ENCODE measurements at regions not wholly inside any gene's neighbourhood (a gene's known extent, or its start where the extent isn't known, plus 50 kb on each side); places are given as distances from the start of the nearest gene placed in this dataset.

- Histone ChIP-seq H3K27me3 (no peaks in the 10 kb centered on the region), H3K9me3 (peaks cover 0 to 5% (median 0%) of the 10 kb centered on the region in 3 donors), H3K36me3 (replicated peaks in 1 of 2; ENCODE audit: insufficient read depth in 1 of 2, low read depth in 2 of 2) (no peaks in the 10 kb centered on the region), H3K4me3 (no peak overlapping the region), H3K27ac (no peak overlapping the region), H3K4me1 (no peaks in the 10 kb centered on the region)
- peak in 1 of 4 donors; percentile 32 for DNase-seq
- TF ChIP-seq CTCF (IDR thresholded peaks at IDR 0.05) (no peak), POLR2A (IDR thresholded peaks at IDR 0.05) (no peak)
- ATAC-seq = peak; percentile 27
- WGBS, 2 donors = 69 to 70% methylated on average over 10 to 26 of the region's 26 CpGs
- intact Hi-C loops (cut with DNase I) = no loop called here
Measured at GRCh38 chr9:134525841-134526583, 115.6 kb upstream of the COL5A1 start.

GRCh38 chr9:134526584-134527477 is 114.8 kb upstream of the COL5A1 start:
- ATAC-seq = peak; percentile 35
- Histone ChIP-seq H3K27ac (no peak overlapping the region), H3K4me1 (no peaks in the 10 kb centered on the region), H3K27me3 (no peaks in the 10 kb centered on the region), H3K9me3 (peaks cover 0 to 5% (median 0%) of the 10 kb centered on the region in 3 donors), H3K4me3 (no peak overlapping the region), H3K36me3 (replicated peaks in 1 of 2; ENCODE audit: insufficient read depth in 1 of 2, low read depth in 2 of 2) (no peaks in the 10 kb centered on the region)
- WGBS, 2 donors = 53 to 54% methylated on average over 19 of the region's 19 CpGs
- intact Hi-C loops (cut with DNase I) = no loop called here
- TF ChIP-seq CTCF (IDR thresholded peaks at IDR 0.05) (no peak), POLR2A (IDR thresholded peaks at IDR 0.05) (no peak)
- no peak for DNase-seq

- no peaks in the 10 kb centered on the region for H3K4me1 ChIP-seq
- no peak overlapping the region for H3K4me3 ChIP-seq
- no peaks in the 10 kb centered on the region for H3K27me3 ChIP-seq
- H3K9me3 ChIP-seq = peaks cover 0 to 5% (median 0%) of the 10 kb centered on the region in 3 donors
- TF ChIP-seq CTCF (IDR thresholded peaks at IDR 0.05) = no peak
- no peak for TF ChIP-seq POLR2A (IDR thresholded peaks at IDR 0.05)
- H3K27ac ChIP-seq = no peak overlapping the region
- ATAC-seq = no peak
- intact Hi-C loops (cut with DNase I) = no loop called here
- no peak for DNase-seq
- no peaks in the 10 kb centered on the region for H3K36me3 ChIP-seq (replicated peaks in 1 of 2; ENCODE audit: insufficient read depth in 1 of 2, low read depth in 2 of 2)
Measured at GRCh38 chr9:134530724-134531123, 110.9 kb upstream of the COL5A1 start.

GRCh38 chr9:134531220-134531970 is 110.2 kb upstream of the COL5A1 start:
- TF ChIP-seq POLR2A (IDR thresholded peaks at IDR 0.05) (no peak), CTCF (IDR thresholded peaks at IDR 0.05) (no peak)
- WGBS, 2 donors = 46 to 63% methylated on average over 9 of the region's 9 CpGs
- Histone ChIP-seq H3K27me3 (no peaks in the 10 kb centered on the region), H3K9me3 (peaks cover 0 to 5% (median 0%) of the 10 kb centered on the region in 3 donors), H3K36me3 (replicated peaks in 1 of 2; ENCODE audit: insufficient read depth in 1 of 2, low read depth in 2 of 2) (no peaks in the 10 kb centered on the region), H3K4me1 (no peaks in the 10 kb centered on the region), H3K27ac (no peak overlapping the region), H3K4me3 (no peak overlapping the region)
- ATAC-seq (no peak), DNase-seq (no peak)
- intact Hi-C loops (cut with DNase I) = no loop called here

Measured in body of pancreas (tissue), 4 donors.